Chondrocyte (in vitro differentiated cells): ENCODE measurements at regions not wholly inside any gene's neighbourhood (a gene's known extent, or its start where the extent isn't known, plus 50 kb on each side); places are given as distances from the start of the nearest gene placed in this dataset.

ENCODE experiments used
- DNase-seq: peaks from one replicate; pipeline ENCODE4 v3.0.0; 2021; ENCODE audit warnings: mixed read lengths, low spot score
- H3K27ac Mint-ChIP-seq: one replicate; pipeline ENCODE4 v1.8.0; 2021; ENCODE audit warnings: mild to moderate bottlenecking, moderate library complexity, mixed read lengths; ENCODE audit not compliant: unreplicated experiment
- H3K27me3 Mint-ChIP-seq: 2 replicates; pipeline ENCODE4 v1.8.0; 2021; ENCODE audit warnings: low read depth, mixed read lengths
- H3K36me3 Mint-ChIP-seq: 2 replicates; pipeline ENCODE4 v1.8.0; 2021; ENCODE audit warnings: low read depth, mixed read lengths
- H3K4me1 Mint-ChIP-seq: 2 replicates; pipeline ENCODE4 v1.8.0; 2021; ENCODE audit warnings: low read depth, mild to moderate bottlenecking, mixed read lengths
- H3K4me3 Mint-ChIP-seq: one replicate; pipeline ENCODE4 v1.8.0; 2021; ENCODE audit warnings: mild to moderate bottlenecking, moderate library complexity, mixed read lengths; ENCODE audit not compliant: unreplicated experiment
- H3K9me3 Mint-ChIP-seq: 2 replicates; pipeline ENCODE4 v1.8.0; 2021; ENCODE audit warnings: low read depth, mixed read lengths
- TF ChIP-seq, protein P1 (sequence below): fragments of 200-600 bp; sonication (generic); IDR thresholded peaks from 2 replicates; pipeline ENCODE4 v1.5.0; 2021; ENCODE audit warnings: antibody characterized with exemption, mild to moderate bottlenecking, moderate library complexity

DNA sequence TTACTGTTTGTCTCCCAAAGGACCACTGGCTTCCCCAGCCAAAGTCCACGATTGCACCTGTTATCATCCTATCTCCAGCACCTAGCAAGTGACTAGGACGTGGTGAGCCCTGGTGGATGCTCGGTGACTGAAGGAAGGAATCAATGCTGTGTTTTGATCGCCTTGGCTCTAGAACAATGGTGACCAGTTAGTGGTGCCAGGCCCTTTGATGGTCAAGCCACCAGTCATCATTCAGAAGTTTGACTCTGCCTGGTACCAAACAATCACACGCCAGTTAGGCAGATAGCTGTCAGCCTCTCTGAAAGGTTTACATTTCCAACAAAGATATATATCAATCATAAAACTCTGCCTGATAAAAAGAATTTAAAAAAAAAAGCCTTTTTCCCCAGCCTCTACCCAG, 244.1 kb downstream of the SH3BP4 start:
- TF ChIP-seq, protein P1, sequence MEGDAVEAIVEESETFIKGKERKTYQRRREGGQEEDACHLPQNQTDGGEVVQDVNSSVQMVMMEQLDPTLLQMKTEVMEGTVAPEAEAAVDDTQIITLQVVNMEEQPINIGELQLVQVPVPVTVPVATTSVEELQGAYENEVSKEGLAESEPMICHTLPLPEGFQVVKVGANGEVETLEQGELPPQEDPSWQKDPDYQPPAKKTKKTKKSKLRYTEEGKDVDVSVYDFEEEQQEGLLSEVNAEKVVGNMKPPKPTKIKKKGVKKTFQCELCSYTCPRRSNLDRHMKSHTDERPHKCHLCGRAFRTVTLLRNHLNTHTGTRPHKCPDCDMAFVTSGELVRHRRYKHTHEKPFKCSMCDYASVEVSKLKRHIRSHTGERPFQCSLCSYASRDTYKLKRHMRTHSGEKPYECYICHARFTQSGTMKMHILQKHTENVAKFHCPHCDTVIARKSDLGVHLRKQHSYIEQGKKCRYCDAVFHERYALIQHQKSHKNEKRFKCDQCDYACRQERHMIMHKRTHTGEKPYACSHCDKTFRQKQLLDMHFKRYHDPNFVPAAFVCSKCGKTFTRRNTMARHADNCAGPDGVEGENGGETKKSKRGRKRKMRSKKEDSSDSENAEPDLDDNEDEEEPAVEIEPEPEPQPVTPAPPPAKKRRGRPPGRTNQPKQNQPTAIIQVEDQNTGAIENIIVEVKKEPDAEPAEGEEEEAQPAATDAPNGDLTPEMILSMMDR = no peak
- DNase-seq = no peak
- Mint-ChIP-seq H3K4me1 (peaks cover 6% of the 10 kb centered on the region), H3K36me3 (peaks cover 4% of the 10 kb centered on the region), H3K27me3 (peaks cover 37% of the 10 kb centered on the region), H3K9me3 (no peaks in the 10 kb centered on the region), H3K4me3 (no peak overlapping the region), H3K27ac (no peak overlapping the region)

DNA sequence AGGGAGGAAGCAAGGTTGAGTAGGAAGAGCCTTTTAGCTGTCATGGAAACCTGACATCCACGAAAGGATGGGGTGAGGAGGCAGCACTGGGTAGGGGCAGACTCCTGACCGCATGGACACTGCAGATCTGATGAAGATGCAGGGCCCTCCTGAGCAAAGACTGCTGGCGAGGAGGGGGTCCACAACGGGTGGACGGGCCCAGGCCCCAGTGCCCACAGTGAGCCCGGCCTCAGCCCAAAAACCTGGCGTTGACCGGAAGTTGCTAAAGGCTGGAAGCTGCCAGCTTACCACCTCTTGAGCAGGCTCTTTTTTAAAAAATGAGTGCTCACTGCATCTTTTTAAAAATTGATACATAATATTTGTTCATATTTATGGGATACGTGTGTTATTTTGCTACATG, 247.3 kb downstream of the SH3BP4 start:
- Mint-ChIP-seq H3K4me1 (peaks cover 6% of the 10 kb centered on the region), H3K27me3 (peaks cover 34% of the 10 kb centered on the region), H3K9me3 (no peaks in the 10 kb centered on the region), H3K36me3 (peaks cover 4% of the 10 kb centered on the region), H3K4me3 (no peak overlapping the region), H3K27ac (no peak overlapping the region)
- no peak for DNase-seq
- TF ChIP-seq, protein P1 = no peak

DNA sequence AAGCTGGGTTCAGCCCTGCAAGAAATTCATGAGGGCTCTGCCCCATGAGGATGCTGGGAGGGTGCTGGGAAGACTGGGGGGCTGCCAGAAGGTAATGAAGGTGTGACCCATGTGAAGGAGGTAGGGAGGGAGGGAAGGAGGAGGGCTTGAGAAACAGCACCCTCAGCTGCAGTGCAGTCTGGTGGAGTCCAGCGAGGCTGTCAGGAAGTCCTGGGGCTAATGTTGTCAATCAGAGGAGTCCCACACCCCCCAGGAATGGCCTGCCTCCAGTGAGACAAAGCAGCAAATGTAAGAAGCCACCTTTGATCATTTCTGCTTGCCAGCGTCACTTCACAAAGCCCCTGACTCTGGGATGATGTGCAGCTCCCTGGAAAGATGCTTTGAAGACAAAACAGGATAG, 248.4 kb downstream of the SH3BP4 start:
- H3K4me3 Mint-ChIP-seq = no peak overlapping the region
- TF ChIP-seq, protein P1 = no peak
- no peak overlapping the region for H3K27ac Mint-ChIP-seq
- no peak for DNase-seq
- peaks cover 3% of the 10 kb centered on the region for H3K36me3 Mint-ChIP-seq
- H3K27me3 Mint-ChIP-seq = peaks cover 28% of the 10 kb centered on the region
- no peaks in the 10 kb centered on the region for H3K9me3 Mint-ChIP-seq
- peaks cover 6% of the 10 kb centered on the region for H3K4me1 Mint-ChIP-seq

DNA sequence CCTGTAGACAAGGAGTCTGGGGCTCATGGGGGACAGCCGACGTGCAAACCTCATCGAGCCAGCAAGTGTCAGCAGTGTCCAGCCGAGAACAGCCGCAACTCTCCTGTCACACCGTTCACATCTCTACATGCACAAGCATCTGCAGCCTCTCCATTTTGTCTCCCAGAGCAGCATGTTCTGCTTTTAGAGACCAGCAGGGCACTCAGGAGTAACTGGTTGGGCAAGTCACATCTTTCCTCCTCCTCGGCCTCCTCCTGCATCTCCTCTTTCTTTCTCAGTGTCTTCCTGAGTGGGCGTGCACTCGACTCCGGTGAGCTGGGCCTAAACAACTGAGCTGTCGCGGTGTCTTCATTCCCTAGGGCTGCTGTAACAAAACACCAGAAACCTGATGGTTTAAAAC, 249.9 kb downstream of the SH3BP4 start:
- Mint-ChIP-seq H3K27ac (no peak overlapping the region), H3K9me3 (no peaks in the 10 kb centered on the region), H3K27me3 (peaks cover 34% of the 10 kb centered on the region), H3K4me3 (no peak overlapping the region), H3K36me3 (no peaks in the 10 kb centered on the region), H3K4me1 (peaks cover 6% of the 10 kb centered on the region)
- TF ChIP-seq, protein P1 = no peak
- no peak for DNase-seq

DNA sequence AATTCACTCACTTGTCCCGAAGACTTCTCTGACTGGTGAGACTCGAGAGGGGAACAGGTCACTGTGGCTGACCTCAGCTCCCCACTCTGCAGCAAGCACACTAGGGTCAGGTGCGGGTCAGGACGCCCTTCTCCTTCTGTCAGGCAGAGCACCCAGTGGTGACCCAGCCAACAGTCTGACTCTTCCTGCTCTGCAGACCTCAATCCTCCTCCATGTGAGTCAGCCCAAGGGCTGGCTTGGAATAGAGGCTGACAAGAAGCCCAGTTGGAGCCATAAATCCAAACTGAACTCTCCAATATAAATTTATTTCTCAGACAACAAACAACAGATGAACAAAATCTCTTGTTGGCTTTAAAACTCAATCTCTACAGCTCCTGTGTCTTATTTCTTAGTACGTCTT, 253.1 kb downstream of the SH3BP4 start:
- Mint-ChIP-seq H3K9me3 (peaks cover 1% of the 10 kb centered on the region), H3K36me3 (peaks cover under 1% of the 10 kb centered on the region), H3K4me1 (peaks cover 2% of the 10 kb centered on the region), H3K27ac (no peak overlapping the region), H3K27me3 (peaks cover 31% of the 10 kb centered on the region), H3K4me3 (no peak overlapping the region)
- no peak for DNase-seq
- TF ChIP-seq, protein P1 = no peak
